ENCODE measurements at regions not wholly inside any gene's neighbourhood (a gene's known extent, or its start where the extent isn't known, plus 50 kb on each side); places are given as distances from the start of the nearest gene placed in this dataset.

DNA sequence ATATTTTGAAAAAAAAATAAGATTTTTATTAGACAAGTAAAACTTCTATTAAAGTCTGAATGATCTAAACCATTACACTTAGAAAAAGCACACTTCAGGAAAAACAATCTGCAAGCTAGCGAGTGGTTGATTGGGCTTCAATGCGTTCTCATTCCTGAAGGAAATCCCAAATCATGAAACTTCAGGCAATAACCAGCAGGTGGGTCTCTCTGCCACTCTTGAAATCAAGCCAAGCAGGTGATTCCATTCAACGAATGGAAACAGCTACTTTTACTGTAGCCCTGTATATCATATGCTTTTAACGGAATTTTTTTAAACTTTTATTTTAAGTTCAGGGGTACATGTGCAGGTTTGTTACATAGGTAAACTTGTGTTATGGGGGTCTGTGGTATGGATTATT lies 234.5 kb upstream of the TRPM3 start:
- peaks cover 2% of the 10 kb centered on the region for H3K27me3 Mint-ChIP-seq
- H3K27ac Mint-ChIP-seq = no peak overlapping the region
- H3K4me3 Mint-ChIP-seq = no peak overlapping the region
- no peaks in the 10 kb centered on the region for H3K4me1 Mint-ChIP-seq
- H3K9me3 Mint-ChIP-seq = no peaks in the 10 kb centered on the region
- ATAC-seq (ENCODE audit: low read depth) (no peak), DNase-seq (ENCODE audit: low spot score in 2 of 2) (no peak)
- no peaks in the 10 kb centered on the region for H3K36me3 Mint-ChIP-seq

DNA sequence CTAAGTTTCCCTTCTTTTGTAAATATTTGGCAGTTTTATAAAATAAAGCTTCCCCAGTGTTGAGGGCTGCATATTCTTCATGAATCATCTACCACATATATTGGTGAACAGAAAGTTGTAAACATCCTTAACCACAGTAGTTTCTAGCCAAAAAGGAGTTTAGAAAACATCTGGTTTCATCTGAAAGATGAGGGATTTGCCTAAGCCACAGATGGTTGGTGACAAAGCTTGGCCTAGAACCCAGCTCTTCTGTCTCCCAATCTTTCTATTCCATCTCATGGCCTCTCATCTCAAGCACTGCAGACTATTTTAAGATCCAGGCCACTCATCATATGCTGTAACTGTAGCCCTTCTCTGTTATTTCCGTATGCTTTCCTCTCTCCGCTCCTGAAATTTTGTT lies 232.3 kb upstream of the TRPM3 start:
- DNase-seq (ENCODE audit: low spot score in 2 of 2) = no peak
- Mint-ChIP-seq H3K4me3 (no peak overlapping the region), H3K36me3 (no peaks in the 10 kb centered on the region), H3K4me1 (no peaks in the 10 kb centered on the region), H3K27ac (no peak overlapping the region), H3K27me3 (peaks cover 2% of the 10 kb centered on the region), H3K9me3 (no peaks in the 10 kb centered on the region)
- no peak for ATAC-seq (ENCODE audit: low read depth)

DNA sequence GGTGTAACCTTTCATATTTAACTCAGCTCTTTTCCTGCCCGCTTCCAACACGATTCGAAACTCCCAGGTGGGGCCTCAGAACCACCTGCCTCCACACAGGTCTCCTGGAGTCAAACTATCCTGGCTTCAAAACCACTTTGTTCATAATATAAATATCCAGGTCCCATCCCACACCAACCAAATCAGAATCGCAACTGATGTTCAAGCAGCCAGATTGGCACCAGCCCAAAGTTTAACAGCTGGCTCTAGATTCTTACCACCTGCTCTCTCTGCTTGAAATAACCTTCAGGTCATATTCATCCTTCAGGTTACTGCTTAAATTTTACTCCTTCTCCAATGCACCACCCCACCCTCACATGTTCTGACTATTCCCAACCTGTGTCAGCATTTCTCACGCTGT lies 231.4 kb upstream of the TRPM3 start:
- H3K27me3 Mint-ChIP-seq = peaks cover 2% of the 10 kb centered on the region
- H3K36me3 Mint-ChIP-seq = no peaks in the 10 kb centered on the region
- no peaks in the 10 kb centered on the region for H3K9me3 Mint-ChIP-seq
- no peak for DNase-seq (ENCODE audit: low spot score in 2 of 2)
- H3K27ac Mint-ChIP-seq = no peak overlapping the region
- no peaks in the 10 kb centered on the region for H3K4me1 Mint-ChIP-seq
- H3K4me3 Mint-ChIP-seq = no peak overlapping the region
- no peak for ATAC-seq (ENCODE audit: low read depth)

DNA sequence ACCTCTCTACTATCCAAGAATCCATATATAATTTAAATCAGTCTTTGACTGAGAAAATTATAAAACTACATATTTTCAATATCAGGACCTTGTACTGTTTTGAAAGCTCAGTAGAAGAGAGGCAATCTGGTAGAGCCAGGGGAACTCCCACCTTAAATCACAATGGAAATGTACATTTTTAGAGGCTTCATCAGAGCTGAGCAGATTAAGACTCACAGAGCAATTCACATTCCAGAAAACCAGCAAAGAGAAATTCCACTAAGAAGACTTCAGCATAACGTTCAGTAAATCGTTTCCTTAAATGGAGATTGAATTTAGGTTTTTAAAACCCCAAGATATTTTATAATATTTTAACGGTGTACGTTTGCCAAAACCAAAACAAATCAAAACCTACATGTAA lies 227.8 kb upstream of the TRPM3 start:
- ATAC-seq (ENCODE audit: low read depth) = no peak
- H3K4me3 Mint-ChIP-seq = no peak overlapping the region
- DNase-seq (ENCODE audit: low spot score in 2 of 2) = no peak
- H3K27me3 Mint-ChIP-seq = peaks cover 2% of the 10 kb centered on the region
- H3K36me3 Mint-ChIP-seq = no peaks in the 10 kb centered on the region
- H3K9me3 Mint-ChIP-seq = no peaks in the 10 kb centered on the region
- H3K4me1 Mint-ChIP-seq = no peaks in the 10 kb centered on the region
- no peak overlapping the region for H3K27ac Mint-ChIP-seq

DNA sequence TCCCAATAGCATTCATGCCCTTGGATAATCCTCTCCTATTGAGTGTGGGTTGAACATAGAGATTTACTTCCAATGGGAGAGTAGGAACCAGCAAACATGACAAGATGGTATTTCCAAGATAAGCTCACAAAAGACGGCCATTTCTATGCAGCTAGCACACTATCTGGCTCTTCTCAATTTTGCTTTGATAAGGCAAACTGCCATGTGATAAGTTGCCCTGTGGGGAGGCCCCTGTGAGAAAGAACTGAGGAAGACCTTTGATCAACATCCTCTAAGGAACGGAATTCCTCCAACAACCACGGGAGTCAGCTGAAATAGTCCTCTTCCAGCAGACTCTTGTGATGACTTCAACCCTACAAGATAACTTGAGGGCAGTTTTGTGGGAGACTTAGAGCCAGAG lies 211.9 kb upstream of the TRPM3 start:
- Mint-ChIP-seq H3K4me1 (no peaks in the 10 kb centered on the region), H3K27ac (no peak overlapping the region), H3K4me3 (no peak overlapping the region), H3K9me3 (peaks cover 6% of the 10 kb centered on the region), H3K27me3 (peaks cover 2% of the 10 kb centered on the region), H3K36me3 (no peaks in the 10 kb centered on the region)
- no peak for ATAC-seq (ENCODE audit: low read depth)
- DNase-seq (ENCODE audit: low spot score in 2 of 2) = no peak

DNA sequence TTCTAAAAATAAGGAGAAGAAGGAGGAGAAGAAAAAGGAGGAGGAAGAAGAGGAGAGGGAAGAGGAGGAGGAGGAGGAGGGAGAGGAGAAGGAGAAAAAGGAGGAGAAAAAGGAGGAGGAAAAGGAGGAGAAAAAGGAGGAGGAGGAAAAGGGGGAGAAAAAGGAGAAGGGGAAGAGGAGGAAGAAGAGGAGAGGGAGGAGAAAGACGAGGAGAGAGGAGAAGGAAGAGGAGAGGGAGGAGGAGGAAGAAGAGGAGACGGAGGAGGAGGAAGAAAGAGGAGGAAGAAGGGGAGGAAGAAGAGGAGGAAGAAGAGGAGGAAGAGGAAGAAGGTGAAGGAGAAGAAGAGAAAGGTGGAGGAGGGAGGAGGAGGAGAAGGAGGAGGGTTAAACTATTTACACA lies 210.2 kb upstream of the TRPM3 start:
- no peak for DNase-seq (ENCODE audit: low spot score in 2 of 2)
- no peaks in the 10 kb centered on the region for H3K9me3 Mint-ChIP-seq
- no peak overlapping the region for H3K27ac Mint-ChIP-seq
- H3K4me1 Mint-ChIP-seq = no peaks in the 10 kb centered on the region
- H3K4me3 Mint-ChIP-seq = no peak overlapping the region
- no peak for ATAC-seq (ENCODE audit: low read depth)
- no peaks in the 10 kb centered on the region for H3K36me3 Mint-ChIP-seq
- H3K27me3 Mint-ChIP-seq = peaks cover 4% of the 10 kb centered on the region

DNA sequence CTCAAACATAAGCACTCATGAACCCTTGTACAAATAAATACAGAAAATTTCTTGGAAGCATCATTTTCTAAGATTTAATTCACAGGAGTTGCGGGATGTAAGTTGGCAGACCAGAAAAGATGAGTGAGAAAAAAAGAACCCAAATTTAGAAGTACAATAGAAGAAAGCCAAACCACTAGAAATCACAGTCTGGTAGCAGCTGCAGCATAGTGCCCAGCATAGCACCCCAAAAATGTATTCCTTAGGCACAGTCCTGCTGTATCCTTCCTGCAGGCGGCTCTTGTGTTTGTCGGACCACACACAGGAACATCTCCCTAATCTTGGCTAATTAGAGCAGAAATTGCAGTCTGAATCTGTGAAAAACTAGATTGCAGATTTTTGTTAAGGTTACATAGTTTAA lies 208.5 kb upstream of the TRPM3 start:
- Mint-ChIP-seq H3K36me3 (no peaks in the 10 kb centered on the region), H3K4me1 (no peaks in the 10 kb centered on the region), H3K27ac (no peak overlapping the region), H3K4me3 (no peak overlapping the region), H3K27me3 (peaks cover 4% of the 10 kb centered on the region), H3K9me3 (no peaks in the 10 kb centered on the region)
- ATAC-seq (ENCODE audit: low read depth) (no peak), DNase-seq (ENCODE audit: low spot score in 2 of 2) (no peak)

GRCh38 chr9:71326360-71326759 lies 204.9 kb upstream of the TRPM3 start:
- ATAC-seq (ENCODE audit: low read depth) (no peak), DNase-seq (ENCODE audit: low spot score in 2 of 2) (no peak)
- no peak overlapping the region for H3K4me3 Mint-ChIP-seq
- no peaks in the 10 kb centered on the region for H3K36me3 Mint-ChIP-seq
- H3K27me3 Mint-ChIP-seq = peaks cover 9% of the 10 kb centered on the region
- H3K27ac Mint-ChIP-seq = no peak overlapping the region
- H3K9me3 Mint-ChIP-seq = peaks cover 1% of the 10 kb centered on the region
- no peaks in the 10 kb centered on the region for H3K4me1 Mint-ChIP-seq

DNA sequence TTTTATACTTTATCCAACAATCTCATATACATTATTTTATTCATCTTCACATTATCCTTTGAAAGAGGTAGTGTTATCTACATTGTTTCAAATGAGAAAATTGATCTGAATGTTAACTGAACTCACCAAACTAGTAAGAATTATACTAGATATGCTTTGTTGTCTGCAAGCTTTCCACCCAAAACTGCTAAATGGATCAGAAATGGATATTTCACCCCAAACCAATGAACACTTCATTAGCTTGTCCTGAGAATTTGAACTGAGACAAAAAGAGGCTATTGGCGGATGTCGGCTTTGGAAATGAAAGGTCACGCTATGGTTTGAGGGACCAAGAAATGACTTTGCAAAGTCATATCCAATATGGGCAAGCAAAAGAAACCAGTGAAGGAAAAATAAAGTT lies 201.9 kb upstream of the TRPM3 start:
- peaks cover 1% of the 10 kb centered on the region for H3K9me3 Mint-ChIP-seq
- H3K36me3 Mint-ChIP-seq = no peaks in the 10 kb centered on the region
- no peak overlapping the region for H3K27ac Mint-ChIP-seq
- no peak overlapping the region for H3K4me3 Mint-ChIP-seq
- H3K27me3 Mint-ChIP-seq = peaks cover 11% of the 10 kb centered on the region
- H3K4me1 Mint-ChIP-seq = no peaks in the 10 kb centered on the region
- ATAC-seq (ENCODE audit: low read depth) (no peak), DNase-seq (ENCODE audit: low spot score in 2 of 2) (no peak)

DNA sequence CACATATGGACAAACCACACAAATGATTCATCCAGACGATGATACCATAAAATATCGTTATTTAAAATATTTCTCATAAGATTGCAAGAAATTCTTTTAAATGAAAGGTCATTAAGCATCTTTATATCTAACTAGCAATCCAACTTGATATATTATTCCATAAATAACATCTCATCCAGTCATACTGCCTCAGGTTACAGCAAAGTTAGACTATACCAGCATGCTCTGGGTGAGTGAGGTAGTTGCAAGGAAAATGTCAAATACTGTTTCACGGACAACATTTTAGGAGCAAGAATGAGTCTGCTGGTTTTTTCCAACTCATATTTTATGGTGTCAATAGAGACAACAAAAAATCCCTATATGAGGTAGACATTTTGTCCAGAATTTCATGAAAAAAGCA lies 200.9 kb upstream of the TRPM3 start:
- Mint-ChIP-seq H3K4me1 (no peaks in the 10 kb centered on the region), H3K36me3 (no peaks in the 10 kb centered on the region), H3K9me3 (peaks cover 1% of the 10 kb centered on the region), H3K4me3 (no peak overlapping the region), H3K27ac (no peak overlapping the region), H3K27me3 (peaks cover 11% of the 10 kb centered on the region)
- ATAC-seq (ENCODE audit: low read depth) (no peak), DNase-seq (ENCODE audit: low spot score in 2 of 2) (no peak)

DNA sequence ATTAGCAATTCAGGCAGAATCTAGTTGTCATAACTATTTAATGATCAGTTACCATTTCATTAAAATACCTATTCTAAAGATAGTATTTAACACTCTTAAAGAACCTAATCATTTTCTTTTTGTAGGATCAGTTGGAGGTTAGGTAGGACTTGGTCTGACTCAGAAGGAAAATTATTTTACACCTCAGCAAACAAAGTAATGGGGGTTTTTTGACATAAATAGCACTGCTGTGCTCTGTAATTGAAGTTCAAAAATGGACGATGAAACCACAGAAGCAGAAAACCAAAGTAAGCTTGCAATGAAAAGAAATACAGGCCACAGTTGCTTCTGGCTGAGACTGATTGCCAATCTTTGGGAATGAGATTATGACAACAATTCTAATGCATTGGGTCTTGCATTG lies 187.0 kb upstream of the TRPM3 start:
- H3K9me3 Mint-ChIP-seq = no peaks in the 10 kb centered on the region
- H3K36me3 Mint-ChIP-seq = no peaks in the 10 kb centered on the region
- H3K4me3 Mint-ChIP-seq = no peak overlapping the region
- ATAC-seq (ENCODE audit: low read depth) (no peak), DNase-seq (ENCODE audit: low spot score in 2 of 2) (no peak)
- H3K27ac Mint-ChIP-seq = no peak overlapping the region
- H3K27me3 Mint-ChIP-seq = no peaks in the 10 kb centered on the region
- no peaks in the 10 kb centered on the region for H3K4me1 Mint-ChIP-seq

DNA sequence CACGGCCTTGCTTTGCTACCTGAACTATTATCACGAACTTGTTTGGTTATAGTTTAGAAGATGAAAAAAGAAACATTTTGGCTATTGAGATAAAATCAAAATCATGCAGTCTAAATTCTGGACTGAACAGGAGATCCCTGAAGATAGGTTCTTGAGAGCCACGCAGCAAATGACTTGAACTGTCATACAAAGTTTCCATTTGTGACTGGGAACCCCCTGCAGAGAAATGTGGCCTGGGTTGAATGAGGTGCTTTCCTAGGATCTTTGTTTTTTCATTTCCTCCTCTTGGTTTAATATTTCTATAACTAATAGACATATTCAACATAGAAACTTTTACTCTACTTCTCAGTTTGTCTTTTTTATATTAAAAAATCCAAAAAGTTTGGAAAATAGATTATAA lies 184.7 kb upstream of the TRPM3 start:
- Mint-ChIP-seq H3K9me3 (no peaks in the 10 kb centered on the region), H3K4me1 (no peaks in the 10 kb centered on the region), H3K4me3 (no peak overlapping the region), H3K27ac (no peak overlapping the region), H3K27me3 (peaks cover 3% of the 10 kb centered on the region), H3K36me3 (no peaks in the 10 kb centered on the region)
- DNase-seq (ENCODE audit: low spot score in 2 of 2) = no peak
- ATAC-seq (ENCODE audit: low read depth) = no peak

DNA sequence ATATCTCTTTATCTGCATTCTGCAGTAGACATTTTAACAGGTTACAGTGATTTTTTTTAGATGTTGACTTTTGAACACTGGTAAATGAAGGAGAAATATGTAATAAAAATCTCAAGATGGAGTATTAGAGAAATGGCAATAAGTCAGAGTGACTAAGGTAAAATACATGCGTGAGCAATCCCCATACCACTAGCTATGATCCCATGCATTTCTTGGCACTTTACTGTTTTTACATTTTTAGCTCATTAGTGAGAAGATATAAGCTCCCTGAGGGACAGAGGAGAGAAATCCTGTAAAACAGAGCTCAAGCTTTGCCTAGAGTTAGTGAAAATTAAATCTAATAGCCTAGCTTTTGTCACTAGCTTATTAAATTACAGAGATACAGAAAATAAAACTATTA lies 181.9 kb upstream of the TRPM3 start:
- ATAC-seq (ENCODE audit: low read depth) (no peak), DNase-seq (ENCODE audit: low spot score in 2 of 2) (no peak)
- peaks cover 3% of the 10 kb centered on the region for H3K27me3 Mint-ChIP-seq
- no peaks in the 10 kb centered on the region for H3K4me1 Mint-ChIP-seq
- no peaks in the 10 kb centered on the region for H3K9me3 Mint-ChIP-seq
- no peak overlapping the region for H3K27ac Mint-ChIP-seq
- H3K4me3 Mint-ChIP-seq = no peak overlapping the region
- no peaks in the 10 kb centered on the region for H3K36me3 Mint-ChIP-seq

DNA sequence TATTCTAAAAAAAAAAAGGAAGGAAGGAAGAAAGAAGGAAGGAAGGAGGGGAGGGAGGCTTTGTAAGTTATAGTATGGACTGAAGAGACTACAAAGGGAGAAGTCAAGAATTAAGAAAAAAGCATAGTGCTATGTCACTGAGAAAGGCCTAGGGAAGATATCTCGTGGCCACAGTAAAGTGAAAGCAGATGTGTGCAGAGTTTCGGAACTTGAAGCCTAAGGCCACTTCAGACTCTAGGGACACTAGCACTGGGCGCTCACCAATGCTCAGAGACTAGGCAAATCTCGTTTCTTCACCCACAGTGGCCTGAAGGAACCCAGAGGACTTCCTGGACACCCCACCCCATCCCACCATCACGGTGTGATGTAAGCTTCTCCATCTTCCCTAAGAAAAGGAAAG lies 181.4 kb upstream of the TRPM3 start:
- Mint-ChIP-seq H3K4me3 (no peak overlapping the region), H3K4me1 (no peaks in the 10 kb centered on the region), H3K36me3 (no peaks in the 10 kb centered on the region), H3K27ac (no peak overlapping the region), H3K9me3 (no peaks in the 10 kb centered on the region), H3K27me3 (peaks cover 3% of the 10 kb centered on the region)
- DNase-seq (ENCODE audit: low spot score in 2 of 2) (no peak), ATAC-seq (ENCODE audit: low read depth) (no peak)

GRCh38 chr9:71295928-71296327 lies 174.5 kb upstream of the TRPM3 start:
- DNase-seq (ENCODE audit: low spot score in 2 of 2) (no peak), ATAC-seq (ENCODE audit: low read depth) (no peak)
- Mint-ChIP-seq H3K27ac (no peak overlapping the region), H3K4me3 (no peak overlapping the region), H3K36me3 (no peaks in the 10 kb centered on the region), H3K9me3 (peaks cover 2% of the 10 kb centered on the region), H3K27me3 (peaks cover 2% of the 10 kb centered on the region), H3K4me1 (no peaks in the 10 kb centered on the region)

DNA sequence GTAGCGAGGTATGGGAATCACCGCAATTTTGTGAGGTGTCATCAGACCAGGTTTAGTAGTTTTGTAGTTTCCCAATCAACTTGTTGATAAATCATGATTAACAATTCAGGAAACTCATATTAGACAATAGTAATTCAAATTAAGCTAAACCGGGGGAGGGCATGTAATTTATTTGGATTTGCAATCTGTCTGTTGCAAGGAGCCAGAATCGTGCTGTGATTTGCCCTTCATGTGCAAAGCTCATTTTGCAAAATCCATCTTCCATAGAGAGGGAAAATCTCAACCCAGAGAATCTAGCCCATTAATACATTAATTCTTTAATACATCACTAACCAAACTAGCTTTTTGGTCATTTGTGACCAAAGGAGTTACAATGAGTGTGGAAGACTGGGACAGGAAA lies 164.7 kb upstream of the TRPM3 start:
- ATAC-seq (ENCODE audit: low read depth) (no peak), DNase-seq (ENCODE audit: low spot score in 2 of 2) (no peak)
- no peaks in the 10 kb centered on the region for H3K36me3 Mint-ChIP-seq

More for the DNA sequence above, 164.7 kb upstream of the TRPM3 start:
- Mint-ChIP-seq H3K4me3 (no peak overlapping the region), H3K4me1 (no peaks in the 10 kb centered on the region), H3K27me3 (peaks cover 2% of the 10 kb centered on the region), H3K27ac (no peak overlapping the region), H3K9me3 (no peaks in the 10 kb centered on the region)

Measured in memory B cell (primary cell).